Panc1 (cell line): ENCODE measurements at regions not wholly inside any gene's neighbourhood (a gene's known extent, or its start where the extent isn't known, plus 50 kb on each side); places are given as distances from the start of the nearest gene placed in this dataset.

ENCODE experiments used
- ATAC-seq: fragments of 200-7000 bp; cut with Tn5 transposase; 2 replicates; pipeline ENCODE4 v1.9.1; 2020; ENCODE audit warnings: mild to moderate bottlenecking, moderate library complexity
- BruUV-seq: library from RNA; stranded (reverse); fragments of 400-500 nt; replicated peaks from 2 replicates; lab custom pipeline; 2021; lab: Mats Ljungman, UMichigan
- CTCF ChIA-PET: fragments of 300-600 bp; sonication (Branson Sonifier 250); formaldehyde crosslinking; loops from one replicate; lab custom pipeline; 2022; ENCODE audit warnings: antibody characterized with exemption; lab: Charles Lee
- POLR2A ChIA-PET: fragments of 300-600 bp; sonication (Branson Sonifier 250); formaldehyde crosslinking; loops from one replicate; lab custom pipeline; 2022; ENCODE audit warnings: antibody characterized with exemption; lab: Charles Lee
- DNase-seq: peaks from one replicate; pipeline ENCODE4 v3.0.0-alpha.2; 2010; ENCODE audit warnings: low read depth, low spot score
- H3K27ac ChIP-seq: 2 replicates; pipeline ENCODE4 v1.5.1; 2011; ENCODE audit warnings: mild to moderate bottlenecking, low read length, inconsistent platforms
- H3K27me3 ChIP-seq: fragments of 200-500 bp; sonication (Bioruptor generic); 2 replicates; pipeline ENCODE4 v1.6.0; 2014; ENCODE audit warnings: low read length, inconsistent platforms; ENCODE audit not compliant: control insufficient read depth, insufficient read depth
- H3K36me3 ChIP-seq: fragments of 200-500 bp; sonication (Bioruptor generic); 2 replicates; pipeline ENCODE4 v1.5.1; 2014; ENCODE audit warnings: inconsistent platforms, mild to moderate bottlenecking, low read length, moderate library complexity; ENCODE audit not compliant: control insufficient read depth, insufficient read depth
- H3K4me1 ChIP-seq: 2 replicates; pipeline ENCODE4 v1.5.1; 2011; ENCODE audit warnings: inconsistent platforms, mild to moderate bottlenecking, low read length, moderate library complexity; ENCODE audit not compliant: control insufficient read depth, insufficient read depth
- H3K4me3 ChIP-seq, 2 experiments: 2 replicates each; pipeline ENCODE4 v1.5.1; 2011 to 2012; ENCODE audit warnings: low read depth in 2 of 2, low read length in 2 of 2, mild to moderate bottlenecking in 2 of 2, inconsistent platforms in 1 of 2, moderate library complexity in 1 of 2
- H3K9me3 ChIP-seq: fragments of 200-500 bp; sonication (Bioruptor generic); 2 replicates; pipeline ENCODE4 v1.5.1; 2014; ENCODE audit warnings: low read depth, mild to moderate bottlenecking, inconsistent platforms, low read length, moderate library complexity; ENCODE audit not compliant: control insufficient read depth, insufficient read depth
- CTCF ChIP-seq: fragments of 450-650 bp; IDR thresholded peaks from 2 replicates; pipeline ENCODE4 v1.5.1; 2017; ENCODE audit warnings: mild to moderate bottlenecking
- POLR2AphosphoS5 ChIP-seq: IDR thresholded peaks from 2 replicates; pipeline ENCODE4 v1.6.1; 2012; ENCODE audit warnings: mild to moderate bottlenecking, low read depth, low read length, moderate library complexity
- REST ChIP-seq, 2 experiments: IDR thresholded peaks; 2 replicates each; pipeline ENCODE4 v1.6.1; 2011 to 2012; ENCODE audit warnings: low read depth in 2 of 2, control low read depth in 1 of 2, low read length in 1 of 2, mild to moderate bottlenecking in 1 of 2, moderate library complexity in 1 of 2; ENCODE audit not compliant: insufficient read depth in 1 of 2
- SIN3A ChIP-seq: IDR thresholded peaks from 2 replicates; pipeline ENCODE4 v1.6.1; 2012; ENCODE audit warnings: low read depth, mild to moderate bottlenecking, low read length, moderate library complexity, borderline replicate concordance; ENCODE audit not compliant: insufficient read depth
- TCF7L2 ChIP-seq: IDR thresholded peaks from 2 replicates; pipeline ENCODE4 v1.6.1; 2011; ENCODE audit warnings: mild to moderate bottlenecking, low read depth, low read length, inconsistent platforms
- in situ Hi-C: cut with HindIII; loops from 2 replicates; pipeline ENCODE4 v1.10.0; 2016; ENCODE audit warnings: low sequenced_read_pairs, low pct_unique_long_range_greater_than_20kb
- intact Hi-C: fragments of 100-400 bp; cut with micrococcal nuclease; formaldehyde crosslinking; loops from one replicate; pipeline ENCODE4 v1.10.0; 2022; ENCODE audit not compliant: unreplicated experiment

GRCh38 chr10:124166431-124167125, 73.2 kb upstream of the CHST15 start:
- no peak for ATAC-seq
- H3K9me3 ChIP-seq: no peaks in the 10 kb centered on the region
- no peaks in the 10 kb centered on the region for H3K36me3 ChIP-seq
- no peak for DNase-seq
- TF ChIP-seq POLR2AphosphoS5 (no peak), CTCF (no peak), SIN3A (no peak), REST (IDR thresholded peaks at IDR 0.05; ENCODE audit: insufficient read depth in 1 of 2, low read depth in 2 of 2, low read length in 1 of 2) (no peak), TCF7L2 (no peak)
- no peaks in the 10 kb centered on the region for H3K4me1 ChIP-seq
- CTCF ChIA-PET: no interaction called here
- no peak overlapping the region for H3K27ac ChIP-seq
- intact Hi-C loops: no loop called here
- in situ Hi-C loops: no loop called here
- H3K4me3 ChIP-seq: no peak overlapping the region
- BruUV-seq: no TSS peak
- H3K27me3 ChIP-seq: no peaks in the 10 kb centered on the region
- POLR2A ChIA-PET: no interaction called here

DNA sequence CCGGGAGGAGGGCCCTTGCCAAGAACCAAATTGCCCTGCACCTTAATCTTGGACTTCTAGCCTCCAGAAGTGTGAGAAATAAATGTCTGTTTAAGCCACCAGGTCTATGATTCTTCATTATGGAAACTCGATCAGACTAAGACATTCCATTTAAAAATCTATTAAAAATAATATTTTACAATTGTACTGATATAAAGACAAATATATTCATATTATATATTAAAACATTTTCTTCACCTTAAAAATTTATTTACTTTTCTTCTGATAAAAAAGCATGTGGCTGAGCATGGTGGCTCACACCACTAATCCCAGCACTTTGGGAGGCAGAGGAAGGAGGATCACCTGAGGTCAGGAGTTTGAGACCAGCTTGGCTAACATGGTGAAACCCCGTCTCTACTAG, 72.4 kb upstream of the CHST15 start:
- ChIA-PET POLR2A (no interaction called here), CTCF (no interaction called here)
- DNase-seq: no peak
- Histone ChIP-seq H3K9me3 (no peaks in the 10 kb centered on the region), H3K4me1 (no peaks in the 10 kb centered on the region), H3K27ac (no peak overlapping the region), H3K27me3 (no peaks in the 10 kb centered on the region), H3K36me3 (no peaks in the 10 kb centered on the region), H3K4me3 (no peak overlapping the region)
- no peak for TF ChIP-seq CTCF
- no peak for TF ChIP-seq SIN3A
- BruUV-seq: no TSS peak
- intact Hi-C loops: no loop called here
- no peak for ATAC-seq
- in situ Hi-C loops: no loop called here
